ENCODE measurements at regions not wholly inside any gene's neighbourhood (a gene's known extent, or its start where the extent isn't known, plus 50 kb on each side); places are given as distances from the start of the nearest gene placed in this dataset.

DNA sequence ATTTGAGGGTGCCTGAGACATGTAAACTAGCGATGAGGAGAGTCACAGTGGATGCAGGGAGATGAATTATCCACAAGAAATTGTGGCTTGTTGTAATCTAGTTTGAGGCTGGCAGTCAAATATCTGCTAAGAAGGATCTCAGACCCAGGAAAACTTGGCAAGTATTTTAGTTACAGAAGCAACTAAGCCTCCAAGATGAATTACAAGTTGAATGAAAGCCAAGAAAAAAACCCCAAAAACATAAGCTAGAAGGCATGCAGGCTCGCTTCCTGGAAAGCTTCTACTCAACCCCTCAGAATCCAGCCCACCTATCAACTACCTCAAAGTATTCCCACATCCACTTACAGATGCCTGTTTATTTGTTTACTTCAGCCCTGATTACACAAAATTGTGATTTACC is 696.9 kb downstream of the MAT2B start:
- Histone ChIP-seq H3K27me3 (ENCODE audit: control insufficient read depth in 4 of 4, insufficient read depth in 4 of 4, low read length in 3 of 4) (no peaks in the 10 kb centered on the region), H3K4me3 (ENCODE audit: low read depth in 1 of 3, low read length in 3 of 3) (no peak overlapping the region), H3K27ac (ENCODE audit: low read depth in 1 of 2, low read length in 2 of 2) (no peak overlapping the region), H3K4me1 (ENCODE audit: control insufficient read depth in 4 of 4, insufficient read depth in 4 of 4, low read length in 3 of 4) (no peaks in the 10 kb centered on the region), H3K9ac (ENCODE audit: low read depth in 1 of 2, low read length in 2 of 2) (no peak overlapping the region), H3K9me3 (ENCODE audit: control insufficient read depth in 4 of 4, low read length in 3 of 4) (peaks cover 0 to 8% (median 0%) of the 10 kb centered on the region in 4 donors), H3K36me3 (ENCODE audit: control insufficient read depth in 4 of 4, insufficient read depth in 3 of 4, low read depth in 1 of 4, low read length in 3 of 4) (no peaks in the 10 kb centered on the region)
- no peak for TF ChIP-seq RXRA (IDR thresholded peaks at IDR 0.05)
- TF ChIP-seq HNF4G (IDR thresholded peaks at IDR 0.05): no peak
- TF ChIP-seq, protein P1, sequence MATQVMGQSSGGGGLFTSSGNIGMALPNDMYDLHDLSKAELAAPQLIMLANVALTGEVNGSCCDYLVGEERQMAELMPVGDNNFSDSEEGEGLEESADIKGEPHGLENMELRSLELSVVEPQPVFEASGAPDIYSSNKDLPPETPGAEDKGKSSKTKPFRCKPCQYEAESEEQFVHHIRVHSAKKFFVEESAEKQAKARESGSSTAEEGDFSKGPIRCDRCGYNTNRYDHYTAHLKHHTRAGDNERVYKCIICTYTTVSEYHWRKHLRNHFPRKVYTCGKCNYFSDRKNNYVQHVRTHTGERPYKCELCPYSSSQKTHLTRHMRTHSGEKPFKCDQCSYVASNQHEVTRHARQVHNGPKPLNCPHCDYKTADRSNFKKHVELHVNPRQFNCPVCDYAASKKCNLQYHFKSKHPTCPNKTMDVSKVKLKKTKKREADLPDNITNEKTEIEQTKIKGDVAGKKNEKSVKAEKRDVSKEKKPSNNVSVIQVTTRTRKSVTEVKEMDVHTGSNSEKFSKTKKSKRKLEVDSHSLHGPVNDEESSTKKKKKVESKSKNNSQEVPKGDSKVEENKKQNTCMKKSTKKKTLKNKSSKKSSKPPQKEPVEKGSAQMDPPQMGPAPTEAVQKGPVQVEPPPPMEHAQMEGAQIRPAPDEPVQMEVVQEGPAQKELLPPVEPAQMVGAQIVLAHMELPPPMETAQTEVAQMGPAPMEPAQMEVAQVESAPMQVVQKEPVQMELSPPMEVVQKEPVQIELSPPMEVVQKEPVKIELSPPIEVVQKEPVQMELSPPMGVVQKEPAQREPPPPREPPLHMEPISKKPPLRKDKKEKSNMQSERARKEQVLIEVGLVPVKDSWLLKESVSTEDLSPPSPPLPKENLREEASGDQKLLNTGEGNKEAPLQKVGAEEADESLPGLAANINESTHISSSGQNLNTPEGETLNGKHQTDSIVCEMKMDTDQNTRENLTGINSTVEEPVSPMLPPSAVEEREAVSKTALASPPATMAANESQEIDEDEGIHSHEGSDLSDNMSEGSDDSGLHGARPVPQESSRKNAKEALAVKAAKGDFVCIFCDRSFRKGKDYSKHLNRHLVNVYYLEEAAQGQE (IDR thresholded peaks at IDR 0.05): no peak
- TF ChIP-seq, protein P2, sequence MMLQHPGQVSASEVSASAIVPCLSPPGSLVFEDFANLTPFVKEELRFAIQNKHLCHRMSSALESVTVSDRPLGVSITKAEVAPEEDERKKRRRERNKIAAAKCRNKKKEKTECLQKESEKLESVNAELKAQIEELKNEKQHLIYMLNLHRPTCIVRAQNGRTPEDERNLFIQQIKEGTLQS (IDR thresholded peaks at IDR 0.05): no peak
- no peak for TF ChIP-seq EGR1 (IDR thresholded peaks at IDR 0.05; ENCODE audit: low read depth in 2 of 2)
- DNase-seq (ENCODE audit: low spot score): no peak
- 63% methylated on average over 2 of the region's 2 CpGs for whole genome bisulfite sequencing

DNA sequence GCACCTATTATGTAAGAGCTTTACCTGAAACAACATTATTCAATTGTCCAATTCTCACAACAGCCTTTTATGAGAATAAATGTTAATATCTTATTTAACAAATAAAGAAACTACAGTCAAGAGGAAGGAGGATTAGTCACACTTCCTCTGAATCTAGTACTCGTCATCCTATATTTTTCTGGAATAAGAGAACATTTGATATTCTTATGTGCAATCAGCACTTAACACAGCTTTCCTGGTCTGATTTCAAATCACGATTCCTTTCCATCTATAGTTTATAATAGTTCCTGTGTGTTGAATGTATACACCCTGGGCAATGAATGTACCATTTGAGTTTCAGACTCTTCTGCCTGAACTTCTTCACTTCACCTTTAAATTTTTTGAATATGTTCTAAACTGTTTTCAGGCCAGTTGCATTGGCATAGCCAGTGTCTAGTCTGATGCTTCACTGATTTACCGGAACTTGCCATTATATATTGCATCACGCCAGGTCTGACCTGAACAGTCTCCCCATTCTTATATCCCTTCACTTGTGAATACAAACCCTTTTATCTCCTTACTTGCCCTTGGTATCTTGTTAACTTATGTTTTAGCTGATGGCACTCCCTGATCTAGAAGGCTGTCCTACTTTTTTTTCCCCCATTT is 698.3 kb downstream of the MAT2B start:
- Histone ChIP-seq H3K9me3 (ENCODE audit: control insufficient read depth in 4 of 4, low read length in 3 of 4) (peaks cover 0 to 10% (median 0%) of the 10 kb centered on the region in 4 donors), H3K36me3 (ENCODE audit: control insufficient read depth in 4 of 4, insufficient read depth in 3 of 4, low read depth in 1 of 4, low read length in 3 of 4) (no peaks in the 10 kb centered on the region), H3K4me1 (ENCODE audit: control insufficient read depth in 4 of 4, insufficient read depth in 4 of 4, low read length in 3 of 4) (no peaks in the 10 kb centered on the region), H3K4me3 (ENCODE audit: low read depth in 1 of 3, low read length in 3 of 3) (no peak overlapping the region), H3K27ac (ENCODE audit: low read depth in 1 of 2, low read length in 2 of 2) (no peak overlapping the region), H3K9ac (ENCODE audit: low read depth in 1 of 2, low read length in 2 of 2) (no peak overlapping the region), H3K27me3 (ENCODE audit: control insufficient read depth in 4 of 4, insufficient read depth in 4 of 4, low read length in 3 of 4) (no peaks in the 10 kb centered on the region)
- TF ChIP-seq NR2F2 (IDR thresholded peaks at IDR 0.05): no peak
- no peak for TF ChIP-seq EGR1 (IDR thresholded peaks at IDR 0.05; ENCODE audit: low read depth in 2 of 2)
- TF ChIP-seq, protein P3, sequence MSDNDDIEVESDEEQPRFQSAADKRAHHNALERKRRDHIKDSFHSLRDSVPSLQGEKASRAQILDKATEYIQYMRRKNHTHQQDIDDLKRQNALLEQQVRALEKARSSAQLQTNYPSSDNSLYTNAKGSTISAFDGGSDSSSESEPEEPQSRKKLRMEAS (IDR thresholded peaks at IDR 0.05): no peak
- TF ChIP-seq TAF1 (conservative IDR thresholded peaks at IDR 0.05): no peak
- TF ChIP-seq JUND (IDR thresholded peaks at IDR 0.05): no peak
- no peak for TF ChIP-seq RXRA (IDR thresholded peaks at IDR 0.05)
- TF ChIP-seq SP1 (IDR thresholded peaks at IDR 0.05): no peak
- TF ChIP-seq, protein P4, sequence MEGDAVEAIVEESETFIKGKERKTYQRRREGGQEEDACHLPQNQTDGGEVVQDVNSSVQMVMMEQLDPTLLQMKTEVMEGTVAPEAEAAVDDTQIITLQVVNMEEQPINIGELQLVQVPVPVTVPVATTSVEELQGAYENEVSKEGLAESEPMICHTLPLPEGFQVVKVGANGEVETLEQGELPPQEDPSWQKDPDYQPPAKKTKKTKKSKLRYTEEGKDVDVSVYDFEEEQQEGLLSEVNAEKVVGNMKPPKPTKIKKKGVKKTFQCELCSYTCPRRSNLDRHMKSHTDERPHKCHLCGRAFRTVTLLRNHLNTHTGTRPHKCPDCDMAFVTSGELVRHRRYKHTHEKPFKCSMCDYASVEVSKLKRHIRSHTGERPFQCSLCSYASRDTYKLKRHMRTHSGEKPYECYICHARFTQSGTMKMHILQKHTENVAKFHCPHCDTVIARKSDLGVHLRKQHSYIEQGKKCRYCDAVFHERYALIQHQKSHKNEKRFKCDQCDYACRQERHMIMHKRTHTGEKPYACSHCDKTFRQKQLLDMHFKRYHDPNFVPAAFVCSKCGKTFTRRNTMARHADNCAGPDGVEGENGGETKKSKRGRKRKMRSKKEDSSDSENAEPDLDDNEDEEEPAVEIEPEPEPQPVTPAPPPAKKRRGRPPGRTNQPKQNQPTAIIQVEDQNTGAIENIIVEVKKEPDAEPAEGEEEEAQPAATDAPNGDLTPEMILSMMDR (IDR thresholded peaks at IDR 0.05; ENCODE audit: low read depth, low read length, missing input control): no peak
- TF ChIP-seq GABPA (IDR thresholded peaks at IDR 0.05 in 1 of 2, conservative IDR thresholded peaks at IDR 0.05 in 1 of 2): no peak
- no peak for TF ChIP-seq YY1 (IDR thresholded peaks at IDR 0.05)
- TF ChIP-seq, protein P2 (IDR thresholded peaks at IDR 0.05): no peak
- TF ChIP-seq FOXA2 (IDR thresholded peaks at IDR 0.05): no peak
- TF ChIP-seq HNF4A (conservative IDR thresholded peaks at IDR 0.05): no peak
- TF ChIP-seq RAD21 (IDR thresholded peaks at IDR 0.05): no peak
- TF ChIP-seq, protein P1 (IDR thresholded peaks at IDR 0.05): no peak
- TF ChIP-seq, protein P5, sequence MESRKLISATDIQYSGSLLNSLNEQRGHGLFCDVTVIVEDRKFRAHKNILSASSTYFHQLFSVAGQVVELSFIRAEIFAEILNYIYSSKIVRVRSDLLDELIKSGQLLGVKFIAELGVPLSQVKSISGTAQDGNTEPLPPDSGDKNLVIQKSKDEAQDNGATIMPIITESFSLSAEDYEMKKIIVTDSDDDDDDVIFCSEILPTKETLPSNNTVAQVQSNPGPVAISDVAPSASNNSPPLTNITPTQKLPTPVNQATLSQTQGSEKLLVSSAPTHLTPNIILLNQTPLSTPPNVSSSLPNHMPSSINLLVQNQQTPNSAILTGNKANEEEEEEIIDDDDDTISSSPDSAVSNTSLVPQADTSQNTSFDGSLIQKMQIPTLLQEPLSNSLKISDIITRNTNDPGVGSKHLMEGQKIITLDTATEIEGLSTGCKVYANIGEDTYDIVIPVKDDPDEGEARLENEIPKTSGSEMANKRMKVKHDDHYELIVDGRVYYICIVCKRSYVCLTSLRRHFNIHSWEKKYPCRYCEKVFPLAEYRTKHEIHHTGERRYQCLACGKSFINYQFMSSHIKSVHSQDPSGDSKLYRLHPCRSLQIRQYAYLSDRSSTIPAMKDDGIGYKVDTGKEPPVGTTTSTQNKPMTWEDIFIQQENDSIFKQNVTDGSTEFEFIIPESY (IDR thresholded peaks at IDR 0.05): no peak
- TF ChIP-seq FOXA1 (IDR thresholded peaks at IDR 0.05): no peak
- DNase-seq (ENCODE audit: low spot score): no peak
- 73% methylated on average over 4 of the region's 4 CpGs for WGBS

Measured in liver (tissue), 8 donors.